Activated CD8-positive, alpha-beta T cell treated with anti-CD3 and anti-CD28 coated beads for 36 hours (primary cell): ENCODE measurements at regions not wholly inside any gene's neighbourhood (a gene's known extent, or its start where the extent isn't known, plus 50 kb on each side); places are given as distances from the start of the nearest gene placed in this dataset.

Experiments
- ATAC-seq: fragments of 200-7000 bp; cut with Tn5 transposase; one replicate; pipeline ENCODE4 v1.10.0; 2021; ENCODE audit warnings: mild to moderate bottlenecking, moderate library complexity
- CTCF ChIA-PET: fragments of 350-600 bp; sonication (Branson Sonifier 250); formaldehyde crosslinking; loops from one replicate; lab custom pipeline; 2021; ENCODE audit warnings: antibody characterized with exemption; lab: Charles Lee
- POLR2A ChIA-PET: fragments of 350-600 bp; sonication (Branson Sonifier 250); formaldehyde crosslinking; loops from one replicate; lab custom pipeline; 2021; ENCODE audit warnings: antibody characterized with exemption; lab: Charles Lee
- DNase-seq: peaks from one replicate; pipeline ENCODE4 v3.0.0-alpha.2; 2020
- H3K27ac Mint-ChIP-seq: one replicate; pipeline ENCODE4 v1.8.0; 2021; ENCODE audit warnings: mild to moderate bottlenecking, mixed read lengths
- H3K27me3 Mint-ChIP-seq: one replicate; pipeline ENCODE4 v1.8.0; 2021; ENCODE audit warnings: mixed read lengths
- H3K36me3 Mint-ChIP-seq: one replicate; pipeline ENCODE4 v1.8.0; 2021; ENCODE audit warnings: low read depth, mixed read lengths
- H3K4me1 Mint-ChIP-seq: one replicate; pipeline ENCODE4 v1.8.0; 2021; ENCODE audit warnings: low read depth, mixed read lengths
- H3K4me3 Mint-ChIP-seq: one replicate; pipeline ENCODE4 v1.8.0; 2021; ENCODE audit warnings: mild to moderate bottlenecking, moderate library complexity, mixed read lengths
- H3K9me3 Mint-ChIP-seq: one replicate; pipeline ENCODE4 v1.8.0; 2021; ENCODE audit warnings: mixed read lengths
- intact Hi-C: fragments of 100-400 bp; cut with micrococcal nuclease; formaldehyde crosslinking; loops from one replicate; pipeline ENCODE4 v1.10.0; 2022
- TF ChIP-seq, protein P1 (sequence below): fragments of 200-600 bp; IDR thresholded peaks from one replicate; pipeline ENCODE4 v1.8.0; 2022; ENCODE audit warnings: antibody characterized with exemption, mild to moderate bottlenecking

DNA sequence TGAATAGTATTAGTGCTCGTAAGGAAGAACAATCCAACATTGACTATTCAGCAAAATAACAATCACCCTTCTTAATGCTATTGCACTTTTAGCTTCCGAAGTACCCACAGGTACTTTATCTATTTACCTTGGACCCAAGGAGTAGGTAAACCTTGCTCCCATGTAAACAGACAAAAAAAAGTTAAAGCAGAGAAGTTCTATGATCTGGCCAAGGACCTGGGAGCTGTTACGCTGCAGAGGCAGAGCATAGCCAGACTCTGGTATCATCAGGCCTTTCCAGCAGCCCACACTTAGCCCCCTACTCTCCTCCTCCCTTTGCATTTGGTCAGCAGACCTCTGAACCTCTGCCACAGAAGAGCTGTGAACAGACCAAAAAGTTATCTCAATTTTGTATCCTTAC, 130.3 kb upstream of the TPM1 start:
- intact Hi-C loops: no loop called here
- ChIA-PET POLR2A (no interaction called here), CTCF (no interaction called here)
- no peaks in the 10 kb centered on the region for H3K4me1 Mint-ChIP-seq
- no peaks in the 10 kb centered on the region for H3K9me3 Mint-ChIP-seq
- H3K36me3 Mint-ChIP-seq: no peaks in the 10 kb centered on the region
- H3K4me3 Mint-ChIP-seq: no peak overlapping the region
- DNase-seq: no peak
- TF ChIP-seq, protein P1, sequence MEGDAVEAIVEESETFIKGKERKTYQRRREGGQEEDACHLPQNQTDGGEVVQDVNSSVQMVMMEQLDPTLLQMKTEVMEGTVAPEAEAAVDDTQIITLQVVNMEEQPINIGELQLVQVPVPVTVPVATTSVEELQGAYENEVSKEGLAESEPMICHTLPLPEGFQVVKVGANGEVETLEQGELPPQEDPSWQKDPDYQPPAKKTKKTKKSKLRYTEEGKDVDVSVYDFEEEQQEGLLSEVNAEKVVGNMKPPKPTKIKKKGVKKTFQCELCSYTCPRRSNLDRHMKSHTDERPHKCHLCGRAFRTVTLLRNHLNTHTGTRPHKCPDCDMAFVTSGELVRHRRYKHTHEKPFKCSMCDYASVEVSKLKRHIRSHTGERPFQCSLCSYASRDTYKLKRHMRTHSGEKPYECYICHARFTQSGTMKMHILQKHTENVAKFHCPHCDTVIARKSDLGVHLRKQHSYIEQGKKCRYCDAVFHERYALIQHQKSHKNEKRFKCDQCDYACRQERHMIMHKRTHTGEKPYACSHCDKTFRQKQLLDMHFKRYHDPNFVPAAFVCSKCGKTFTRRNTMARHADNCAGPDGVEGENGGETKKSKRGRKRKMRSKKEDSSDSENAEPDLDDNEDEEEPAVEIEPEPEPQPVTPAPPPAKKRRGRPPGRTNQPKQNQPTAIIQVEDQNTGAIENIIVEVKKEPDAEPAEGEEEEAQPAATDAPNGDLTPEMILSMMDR: no peak
- no peak overlapping the region for H3K27ac Mint-ChIP-seq
- no peak for ATAC-seq
- H3K27me3 Mint-ChIP-seq: peaks cover 5% of the 10 kb centered on the region

DNA sequence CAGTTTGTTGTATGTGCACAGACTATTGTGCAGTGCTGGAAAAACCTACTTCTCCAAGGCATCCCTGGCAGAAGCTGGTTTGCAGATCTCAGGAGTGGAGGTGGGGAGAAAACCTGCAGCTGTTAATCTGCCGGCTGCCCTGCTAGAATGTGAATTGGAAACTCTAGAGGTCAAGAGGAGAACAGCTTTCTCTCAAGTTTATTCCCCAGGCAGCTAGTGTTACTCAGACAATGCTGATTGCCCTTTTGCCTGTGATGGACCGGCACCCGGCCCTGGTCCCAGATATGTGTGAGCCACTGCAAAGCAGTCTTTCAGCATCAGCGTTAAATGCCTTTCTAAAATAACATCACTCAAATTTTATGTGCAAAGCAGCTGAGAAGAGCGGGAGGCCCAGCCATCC, 129.7 kb upstream of the TPM1 start:
- peaks cover 7% of the 10 kb centered on the region for H3K27me3 Mint-ChIP-seq
- TF ChIP-seq, protein P1: no peak
- ChIA-PET CTCF (no interaction called here), POLR2A (no interaction called here)
- no peak overlapping the region for H3K27ac Mint-ChIP-seq
- no peak for DNase-seq
- no peaks in the 10 kb centered on the region for H3K9me3 Mint-ChIP-seq
- no peak overlapping the region for H3K4me3 Mint-ChIP-seq
- ATAC-seq: no peak
- H3K4me1 Mint-ChIP-seq: no peaks in the 10 kb centered on the region
- H3K36me3 Mint-ChIP-seq: no peaks in the 10 kb centered on the region
- intact Hi-C loops: no loop called here

DNA sequence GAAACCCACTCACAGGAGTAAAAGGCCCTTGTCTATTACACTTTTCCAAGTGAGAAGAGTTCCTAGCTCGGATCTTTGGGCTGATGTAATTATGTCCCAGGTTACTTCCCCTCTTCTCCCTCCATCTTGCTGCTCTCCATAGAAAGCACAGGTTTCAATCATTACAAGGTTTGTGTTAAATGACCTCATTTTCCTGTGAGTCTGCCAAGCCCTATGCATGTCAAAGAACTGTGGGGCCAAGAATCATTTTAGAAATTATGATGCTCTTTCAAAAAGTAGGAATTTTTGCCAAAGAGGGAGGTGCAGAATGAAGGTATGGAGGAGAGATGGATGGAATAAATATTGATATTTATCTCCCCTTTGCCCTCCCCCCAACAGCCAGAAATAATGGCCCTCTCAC, 129.3 kb upstream of the TPM1 start:
- TF ChIP-seq, protein P1: no peak
- H3K27ac Mint-ChIP-seq: no peak overlapping the region
- POLR2A ChIA-PET: no interaction called here
- DNase-seq (no peak), ATAC-seq (no peak)
- no peaks in the 10 kb centered on the region for H3K4me1 Mint-ChIP-seq
- H3K9me3 Mint-ChIP-seq: no peaks in the 10 kb centered on the region
- H3K27me3 Mint-ChIP-seq: peaks cover 8% of the 10 kb centered on the region
- no peak overlapping the region for H3K4me3 Mint-ChIP-seq
- CTCF ChIA-PET: no interaction called here
- intact Hi-C loops: no loop called here
- no peaks in the 10 kb centered on the region for H3K36me3 Mint-ChIP-seq

DNA sequence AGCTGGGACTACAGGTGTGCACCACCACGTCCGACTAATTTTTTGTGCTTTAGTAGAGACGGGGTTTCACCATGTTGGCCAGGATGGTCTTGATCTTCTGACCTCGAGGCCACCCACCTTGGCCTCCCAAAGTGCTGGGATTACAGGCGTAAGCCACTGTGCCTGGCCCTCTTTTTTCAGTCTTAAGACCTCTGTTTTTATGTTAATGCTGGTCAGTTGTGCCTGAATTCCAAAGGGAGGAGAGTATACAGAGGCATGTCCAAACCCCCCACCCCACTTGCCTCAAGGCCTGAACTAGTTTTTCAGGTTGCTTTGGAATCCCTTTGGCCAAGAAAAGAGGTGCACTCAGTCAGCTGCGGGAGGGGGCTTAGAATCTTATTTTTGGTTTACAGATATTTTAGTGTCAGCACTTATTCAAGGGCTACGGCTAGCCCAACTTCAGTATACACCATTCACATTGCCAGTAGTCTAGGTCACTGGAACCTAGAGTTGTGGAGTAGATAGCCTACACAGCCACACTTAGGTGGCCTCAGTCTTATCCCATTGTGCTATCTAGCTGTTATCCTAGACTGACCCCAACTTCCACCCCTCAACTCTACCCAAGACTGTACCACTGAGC, 128.0 kb upstream of the TPM1 start:
- ATAC-seq: no peak

More for the DNA sequence above, 128.0 kb upstream of the TPM1 start:
- TF ChIP-seq, protein P1: no peak
- Mint-ChIP-seq H3K27me3 (peaks cover 8% of the 10 kb centered on the region), H3K9me3 (no peaks in the 10 kb centered on the region), H3K27ac (no peak overlapping the region), H3K4me3 (no peak overlapping the region), H3K36me3 (no peaks in the 10 kb centered on the region), H3K4me1 (no peaks in the 10 kb centered on the region)
- ChIA-PET CTCF (interaction anchor here (1.6 kb wide), 1 partner anchor 17 kb away, joined by 3 read pairs; no protein-coding TSS in a partner anchor), POLR2A (no interaction called here)
- DNase-seq: no peak
- intact Hi-C loops: no loop called here
